HG03378 (cell line): ENCODE measurements at regions not wholly inside any gene's neighbourhood (a gene's known extent, or its start where the extent isn't known, plus 50 kb on each side); places are given as distances from the start of the nearest gene placed in this dataset.
"Not testable (repeated sequence)": the region's sequence is repeated elsewhere in the genome, so short reads cannot be mapped to it uniquely, and the experiment has no call there.

Experiments
- ATAC-seq: cut with Tn5 transposase; IDR thresholded peaks from one replicate; pipeline ENCODE4 v1.9.1; 2021; ENCODE audit warnings: mild to moderate bottlenecking, moderate library complexity; ENCODE audit not compliant: unreplicated experiment

GRCh38 chr7:65797086-65797485, 75.8 kb upstream of the VKORC1L1 start:
- ATAC-seq: not testable (repeated sequence)

DNA sequence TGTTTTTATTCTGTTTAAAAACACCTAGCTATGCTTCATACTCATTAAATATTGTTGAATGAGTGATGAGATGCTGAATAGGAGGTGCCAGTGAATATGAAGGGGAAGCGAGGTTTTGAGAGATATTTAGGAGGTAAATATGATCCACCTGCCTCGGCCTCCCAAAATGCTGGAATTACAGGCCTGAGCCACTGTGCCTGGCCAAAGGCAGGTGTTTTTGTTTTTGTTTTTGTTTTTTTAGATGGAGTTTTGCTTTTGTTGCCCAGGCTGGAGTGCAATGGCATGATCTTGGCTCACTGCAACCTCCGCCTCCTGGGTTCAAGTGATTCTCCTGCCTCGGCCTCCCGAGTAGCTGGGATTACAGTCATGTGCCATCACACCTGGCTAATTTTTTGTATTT, 75.3 kb upstream of the VKORC1L1 start:
- ATAC-seq: not testable (repeated sequence)

DNA sequence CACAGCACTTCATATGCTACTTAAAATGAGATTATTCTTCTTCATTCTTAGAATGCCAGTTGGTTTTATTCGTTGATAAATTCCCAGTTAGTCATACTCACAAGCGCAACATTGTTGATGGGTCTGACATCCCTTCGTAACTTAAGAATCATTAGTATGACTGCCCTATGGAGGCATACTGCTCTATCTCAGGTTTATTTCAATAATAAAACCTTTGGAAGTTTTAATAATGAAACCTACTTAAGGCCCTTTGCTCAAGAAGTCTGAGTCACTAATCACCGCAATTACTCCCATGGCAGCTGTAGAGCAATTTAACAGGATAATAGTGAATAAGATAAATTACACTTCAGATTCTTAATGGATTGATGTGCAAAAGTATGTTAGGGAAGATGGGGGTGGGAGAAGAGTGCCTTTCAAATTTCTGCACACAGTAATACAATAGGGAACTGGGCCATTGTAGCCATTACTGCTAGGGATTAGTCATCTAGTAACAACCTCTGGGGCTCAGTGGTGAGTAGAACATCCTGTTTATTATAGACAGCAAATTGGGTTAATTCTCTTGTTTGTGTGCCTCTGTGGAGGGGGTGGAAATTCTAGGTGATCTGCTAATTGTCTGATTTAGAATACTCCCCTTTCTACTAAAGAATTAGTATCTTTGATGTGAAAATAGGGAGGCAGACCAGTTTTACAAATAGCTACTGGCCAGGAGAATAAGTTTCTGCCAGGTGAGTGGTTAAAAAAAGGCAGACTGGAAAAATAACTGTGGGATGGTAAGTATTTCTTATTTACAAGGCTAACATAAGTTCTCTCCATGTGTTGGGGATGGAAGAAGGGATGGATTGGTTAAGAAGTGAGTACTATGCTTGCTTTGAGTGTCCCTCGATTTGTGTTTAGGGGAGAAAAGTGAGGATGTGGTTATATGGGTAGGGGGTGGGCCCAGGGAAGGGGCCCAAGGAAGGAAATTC, 74.5 kb upstream of the VKORC1L1 start:
- peak; percentile 99 for ATAC-seq

- ATAC-seq: not testable (repeated sequence)
Observed at GRCh38 chr7:65800191-65800590, 72.7 kb upstream of the VKORC1L1 start.

DNA sequence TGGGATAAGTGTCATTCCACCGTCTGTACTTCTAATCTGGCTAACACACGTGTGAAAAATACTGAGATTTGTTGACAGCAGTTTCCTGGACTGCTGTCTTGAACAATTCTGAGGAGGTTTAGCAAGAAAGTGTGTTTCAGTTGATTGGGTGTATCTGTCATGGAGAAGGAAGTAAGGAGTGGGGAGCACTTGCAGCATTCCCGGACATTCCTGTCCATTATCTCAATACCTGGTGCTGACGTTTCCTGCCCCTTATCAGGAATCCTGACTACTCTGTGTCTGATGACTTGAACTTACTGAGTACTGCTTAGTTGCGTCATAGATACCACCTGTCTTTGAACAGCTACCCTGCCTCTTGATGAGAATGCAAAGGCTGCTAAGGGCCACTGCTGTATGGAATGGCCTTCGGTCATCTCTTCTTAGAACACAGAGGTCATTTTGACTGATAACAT, 72.0 kb upstream of the VKORC1L1 start:
- ATAC-seq: no peak

GRCh38 chr7:65804887-65805286, 68.0 kb upstream of the VKORC1L1 start:
- ATAC-seq: no peak

- ATAC-seq: not testable (repeated sequence)
Observed at GRCh38 chr7:65807067-65807466, 65.8 kb upstream of the VKORC1L1 start.

GRCh38 chr7:65809259-65809981, 63.5 kb upstream of the VKORC1L1 start:
- ATAC-seq: peak; percentile 94

DNA sequence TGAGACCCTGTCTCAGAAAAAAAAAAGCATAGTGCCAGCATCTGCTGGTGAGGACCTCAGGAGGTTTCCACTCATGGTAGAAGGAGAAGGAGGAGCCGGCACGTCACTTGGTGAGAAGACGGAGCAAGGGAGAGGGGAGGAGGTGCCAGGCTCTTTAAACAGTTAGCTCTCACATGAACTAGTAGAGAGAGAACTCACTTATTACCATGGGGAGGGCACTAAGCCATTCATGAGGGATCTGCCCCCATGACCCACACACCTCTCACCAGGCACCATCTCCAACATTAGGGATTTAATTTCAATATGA, 62.9 kb upstream of the VKORC1L1 start:
- peak; percentile 37 for ATAC-seq

DNA sequence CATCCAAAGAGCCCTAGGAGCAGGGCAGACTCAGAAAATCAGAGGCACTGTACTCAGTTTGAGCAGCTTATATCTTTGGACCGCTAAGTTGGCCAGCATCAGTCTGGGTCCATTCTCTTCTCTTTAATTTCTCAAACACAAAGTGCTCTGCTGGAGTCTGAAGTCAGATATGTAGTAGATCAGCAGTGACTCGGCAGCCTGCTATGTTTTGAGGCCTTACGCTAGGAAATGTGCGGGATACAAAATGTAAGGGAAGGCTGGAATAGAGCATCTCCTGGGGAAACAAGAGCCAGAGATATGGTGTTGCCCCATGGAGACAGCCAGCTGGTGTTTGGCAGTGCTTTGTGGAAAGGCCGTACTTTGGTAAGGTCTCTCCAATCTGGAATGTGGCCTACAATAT, 60.6 kb upstream of the VKORC1L1 start:
- no peak for ATAC-seq

GRCh38 chr7:65814556-65815167, 58.2 kb upstream of the VKORC1L1 start:
- ATAC-seq: not testable (repeated sequence)

DNA sequence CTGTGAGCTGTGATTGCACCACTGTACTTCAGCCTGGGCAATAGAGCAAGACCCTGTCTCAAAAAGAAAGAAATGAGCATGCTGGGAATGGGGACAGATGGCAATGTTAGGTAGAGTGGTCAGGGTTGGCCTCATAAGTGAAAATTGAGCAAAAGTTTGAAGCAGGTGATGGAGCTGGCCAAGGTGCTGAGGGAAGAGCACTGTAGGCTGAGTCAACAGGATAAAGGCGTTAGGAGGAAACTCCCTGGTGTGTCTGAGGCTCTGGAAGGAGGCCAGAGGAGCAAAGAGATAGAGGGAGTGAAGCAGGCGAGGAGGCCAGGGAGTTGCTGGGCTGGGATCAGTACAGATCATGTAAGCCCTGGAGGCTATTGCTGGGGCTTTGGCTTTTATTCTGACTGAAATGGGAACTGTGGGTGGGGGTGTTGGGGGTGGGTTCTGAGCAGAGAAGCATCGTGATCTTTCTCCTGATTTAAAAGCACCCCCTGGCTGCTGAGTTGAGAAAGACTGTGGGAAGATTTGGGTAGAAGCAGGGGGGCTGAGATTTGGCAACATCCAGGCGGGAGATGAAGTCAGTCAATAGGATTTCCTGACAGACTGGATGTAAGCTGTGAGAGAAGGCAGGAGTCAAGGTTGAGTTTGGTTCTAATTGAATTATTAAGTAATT, 52.5 kb upstream of the VKORC1L1 start:
- ATAC-seq: no peak
